GM18873 (cell line): ENCODE measurements at regions not wholly inside any gene's neighbourhood (a gene's known extent, or its start where the extent isn't known, plus 50 kb on each side); places are given as distances from the start of the nearest gene placed in this dataset.

Experiments used
- ATAC-seq: cut with Tn5 transposase; IDR thresholded peaks from one replicate; pipeline ENCODE4 v1.9.1; 2021; ENCODE audit warnings: mild to moderate bottlenecking, moderate library complexity, moderate number of reproducible peaks; ENCODE audit not compliant: unreplicated experiment, low FRiP score

DNA sequence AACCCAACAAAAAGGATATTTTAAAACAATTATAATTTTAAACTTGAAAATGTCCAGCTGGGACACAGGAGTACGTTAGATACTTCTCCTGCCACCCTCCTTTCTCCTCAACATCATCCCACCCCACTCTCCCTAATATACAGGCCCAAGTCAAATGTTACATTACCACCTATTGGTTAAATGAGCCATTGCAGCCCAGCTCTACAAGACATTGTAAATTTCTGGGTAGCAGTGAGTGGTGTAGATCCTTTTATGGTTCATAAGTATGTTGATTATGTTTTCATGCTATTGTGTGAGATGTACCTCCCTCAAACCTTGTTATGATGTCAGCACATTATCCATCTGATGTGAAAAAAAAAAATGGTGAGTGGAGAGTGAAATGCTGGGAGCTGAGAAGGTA is 187.1 kb upstream of the BCOR start:
- ATAC-seq, result no peak

DNA sequence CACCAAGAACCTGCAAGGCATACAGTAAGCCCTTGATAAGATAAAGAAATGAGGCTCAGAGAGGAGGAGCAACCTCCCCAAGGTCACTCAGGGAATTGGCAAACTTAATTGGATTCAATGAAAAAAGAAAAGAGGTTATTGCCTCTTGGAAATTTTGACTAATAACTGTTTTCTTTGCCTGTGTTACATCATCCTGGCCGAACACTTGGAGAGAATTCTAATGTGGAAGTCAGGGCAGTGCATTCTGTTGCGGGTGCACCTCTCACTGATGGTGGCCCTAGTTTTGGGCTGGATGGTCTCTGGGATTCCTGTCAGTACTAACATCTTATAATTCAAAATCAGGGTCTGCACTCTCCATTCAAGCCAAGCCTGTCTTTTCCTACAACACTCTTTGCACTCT is 186.2 kb upstream of the BCOR start:
- no peak for ATAC-seq

DNA sequence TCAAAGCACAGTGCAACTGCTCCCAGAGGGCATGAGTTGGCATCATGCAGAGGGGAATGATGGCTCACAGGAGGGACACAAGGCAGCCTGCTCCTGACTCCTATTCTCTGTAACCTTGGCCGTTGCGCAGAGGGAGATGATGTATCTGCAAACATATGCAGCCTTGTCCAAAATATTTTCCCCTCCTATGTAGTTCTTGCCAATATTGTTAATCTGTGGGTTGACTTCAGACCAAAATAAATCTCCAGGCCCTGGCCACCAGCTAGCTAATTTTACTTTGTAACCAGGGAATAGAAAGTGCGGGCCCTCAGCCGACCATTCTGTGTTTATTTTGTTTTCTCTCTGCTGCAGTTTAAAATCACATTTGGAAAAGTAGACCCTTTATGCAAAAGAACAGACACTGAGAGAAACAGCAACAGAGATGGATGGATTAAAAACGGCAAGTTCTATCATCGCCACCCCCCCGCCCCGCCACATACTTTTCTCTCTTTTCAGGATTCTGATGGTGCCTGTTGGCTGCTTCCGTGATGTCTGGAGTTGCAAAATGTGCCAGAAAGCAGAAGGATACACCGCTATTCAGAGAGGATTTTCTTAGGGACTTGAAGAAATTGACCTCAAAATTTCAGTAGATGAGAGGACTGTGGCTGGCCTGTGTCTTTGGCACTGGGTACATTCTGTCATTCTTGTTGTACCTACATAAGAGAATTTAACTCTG is 185.3 kb upstream of the BCOR start:
- no peak for ATAC-seq

DNA sequence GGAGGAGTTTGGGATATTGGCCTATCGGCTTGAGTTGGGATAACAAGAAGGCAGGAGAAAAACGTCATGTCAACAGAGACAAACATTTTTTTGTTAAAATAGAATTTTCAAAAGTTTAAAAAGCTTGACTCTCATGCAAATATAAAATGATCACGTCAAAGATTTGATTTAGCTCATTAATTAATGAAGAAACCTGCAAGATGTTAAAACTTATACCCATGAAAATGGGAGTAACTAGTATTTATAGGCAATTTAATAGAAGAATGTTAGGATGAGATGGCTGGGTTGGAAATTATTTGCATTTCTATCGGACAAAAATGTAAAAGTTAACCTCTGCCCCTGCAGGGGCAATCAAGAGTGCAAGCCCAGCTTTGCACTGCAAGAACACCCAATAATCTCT is 184.6 kb upstream of the BCOR start:
- ATAC-seq, result no peak

DNA sequence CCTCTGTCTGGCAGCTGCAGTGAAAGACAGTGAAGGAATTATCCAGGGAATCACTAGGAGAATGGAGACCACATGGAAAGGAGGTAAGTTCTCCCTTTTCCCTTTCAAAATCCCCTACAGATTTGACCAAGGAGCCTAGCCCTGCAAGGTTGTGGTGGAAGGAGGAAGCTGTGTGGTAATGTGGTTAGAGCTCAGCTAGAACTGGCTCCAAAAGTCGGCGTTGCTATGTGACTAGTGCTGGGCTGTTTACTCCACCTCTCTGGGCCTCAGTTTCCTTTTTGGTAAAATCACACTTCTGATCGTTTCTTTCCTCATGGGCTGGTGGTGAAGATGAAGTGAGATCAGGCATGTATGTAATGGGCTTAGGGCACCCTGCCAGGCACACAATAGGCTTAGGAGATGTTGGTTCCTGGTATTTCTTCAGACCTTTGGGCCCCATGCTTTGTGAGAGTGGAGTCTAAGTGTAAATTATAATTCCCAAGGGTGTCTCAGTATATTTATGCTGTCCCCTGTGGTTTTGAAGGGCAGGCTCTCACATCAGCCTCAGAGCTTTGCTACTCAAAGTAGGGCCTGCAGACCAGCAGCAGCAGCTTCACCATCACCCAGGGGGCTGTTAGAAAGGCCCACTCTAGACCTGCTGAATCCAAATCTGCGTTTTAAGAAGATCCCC is 183.7 kb upstream of the BCOR start:
- ATAC-seq, result no peak

DNA sequence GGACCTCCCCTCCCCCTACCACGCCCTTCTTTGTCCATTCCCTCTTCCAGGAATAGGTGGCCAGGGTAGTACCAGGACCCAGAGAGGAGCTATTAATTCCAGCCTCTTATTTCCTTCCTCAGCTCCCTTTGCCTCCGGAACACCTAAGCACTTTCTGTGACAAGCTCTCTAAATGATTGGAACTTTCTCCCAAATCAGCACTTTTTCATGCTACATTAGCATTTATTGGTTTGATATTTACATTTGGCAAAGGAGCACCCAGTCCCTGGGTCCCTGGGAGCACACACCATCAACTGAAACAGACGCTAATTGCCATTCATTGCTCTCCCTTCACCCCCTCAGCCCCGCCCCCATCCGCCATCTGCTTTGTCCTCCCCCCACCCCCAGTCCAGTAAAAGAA is 182.0 kb upstream of the BCOR start:
- ATAC-seq, result no peak

DNA sequence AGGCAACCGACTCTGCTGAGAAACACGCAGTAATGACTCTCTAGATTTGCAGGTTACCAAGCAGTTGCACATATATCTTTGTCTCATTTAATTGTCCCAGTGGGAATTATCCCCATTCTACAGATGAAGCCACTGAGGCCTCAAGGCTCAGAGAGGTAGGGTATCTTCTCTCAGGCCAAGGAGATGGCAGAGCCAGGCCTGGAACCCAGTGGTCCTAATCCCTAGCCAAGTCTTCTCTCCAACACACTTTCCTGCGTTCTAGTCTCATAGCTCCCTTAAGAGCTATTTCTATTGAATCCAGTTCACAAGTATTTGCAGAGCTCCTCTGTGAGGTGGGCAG is 181.3 kb upstream of the BCOR start:
- no peak for ATAC-seq

DNA sequence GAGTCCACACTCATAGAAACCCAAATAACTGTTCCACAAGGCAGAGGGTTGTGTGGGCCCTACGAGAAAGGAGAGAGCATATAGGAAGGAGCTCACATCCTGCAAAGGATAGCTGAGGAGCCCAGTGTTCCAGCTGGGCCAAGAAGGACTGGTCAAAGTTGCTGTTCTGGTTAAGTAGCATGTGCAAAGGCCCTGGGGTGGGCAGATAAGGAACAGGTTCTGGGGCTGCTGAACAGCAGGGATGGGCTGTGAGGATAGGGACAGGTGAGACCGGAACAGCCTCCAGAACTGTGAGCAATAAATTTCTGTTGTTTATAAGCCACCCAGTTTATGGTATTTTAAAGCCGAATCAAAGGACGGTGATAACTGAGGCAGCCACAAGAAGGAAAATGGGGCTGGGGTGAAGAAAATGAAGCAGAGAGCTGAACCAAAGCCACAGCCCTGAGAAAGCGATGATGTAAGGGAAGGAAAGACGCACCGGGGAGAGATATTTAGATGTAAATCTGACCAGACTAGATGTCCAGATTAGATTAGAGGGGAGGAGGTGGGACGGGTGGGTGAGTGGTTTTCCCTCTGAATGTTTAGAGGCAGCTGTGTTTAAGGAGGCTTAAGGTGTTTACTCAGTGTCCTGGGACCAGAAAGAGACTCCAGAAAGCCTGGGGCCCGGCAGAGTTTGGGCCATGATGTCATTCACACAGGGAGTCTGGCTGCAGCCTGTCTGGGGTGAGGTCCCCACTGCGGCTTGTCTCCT is 180.8 kb upstream of the BCOR start:
- no peak for ATAC-seq

DNA sequence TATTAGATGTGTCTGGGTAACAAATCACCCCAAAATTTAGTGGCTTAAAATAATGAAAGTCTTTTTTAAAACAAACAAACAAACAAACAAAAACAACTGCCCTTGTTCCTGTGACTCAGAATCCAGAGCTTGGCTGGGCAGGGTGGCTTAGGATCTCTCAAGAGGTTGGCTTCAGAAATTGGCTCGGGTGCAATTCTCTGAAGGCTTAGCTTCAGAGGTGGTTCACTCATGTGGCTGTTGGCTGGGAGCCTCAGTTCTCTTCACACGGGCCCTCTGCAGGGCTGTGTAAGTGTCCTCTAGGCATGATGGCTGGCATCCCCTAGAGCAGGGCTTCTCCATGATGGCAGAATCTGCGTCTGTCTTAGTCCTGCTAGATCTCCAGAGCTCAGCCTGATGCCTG is 179.9 kb upstream of the BCOR start:
- no peak for ATAC-seq

DNA sequence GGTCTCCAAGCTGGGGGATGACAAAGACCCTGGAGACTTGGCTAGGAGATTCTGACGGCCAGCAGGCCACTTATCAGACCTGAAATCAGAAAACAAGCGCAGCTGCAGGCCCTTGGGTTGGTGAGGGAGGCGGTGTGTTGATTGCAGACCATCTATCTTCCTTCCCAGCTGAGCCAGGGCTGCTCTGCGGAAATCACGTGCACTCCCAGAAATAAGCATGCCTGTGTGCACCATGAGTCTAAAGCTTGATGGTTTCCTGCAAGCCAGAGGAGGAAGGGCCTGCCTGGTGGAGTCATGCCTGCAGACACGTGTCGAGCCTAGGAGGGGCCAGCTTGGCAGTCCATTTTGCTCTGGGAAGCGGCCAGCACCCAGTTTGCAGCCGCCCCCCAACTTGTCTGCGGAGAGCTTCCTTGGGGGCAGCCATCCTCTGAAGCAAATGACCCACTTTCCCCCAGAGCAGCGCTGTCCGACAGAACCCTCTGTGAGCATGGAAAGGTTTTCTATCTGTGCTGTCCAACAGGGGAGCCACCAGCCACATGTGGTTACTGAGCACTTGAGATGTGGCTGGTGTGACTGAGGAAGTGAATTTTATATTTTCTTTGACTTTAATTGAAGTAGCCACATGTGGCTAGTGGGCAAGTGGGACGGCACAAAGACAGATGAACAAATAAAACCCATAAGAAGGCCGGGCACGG is 175.7 kb upstream of the BCOR start:
- no peak for ATAC-seq

DNA sequence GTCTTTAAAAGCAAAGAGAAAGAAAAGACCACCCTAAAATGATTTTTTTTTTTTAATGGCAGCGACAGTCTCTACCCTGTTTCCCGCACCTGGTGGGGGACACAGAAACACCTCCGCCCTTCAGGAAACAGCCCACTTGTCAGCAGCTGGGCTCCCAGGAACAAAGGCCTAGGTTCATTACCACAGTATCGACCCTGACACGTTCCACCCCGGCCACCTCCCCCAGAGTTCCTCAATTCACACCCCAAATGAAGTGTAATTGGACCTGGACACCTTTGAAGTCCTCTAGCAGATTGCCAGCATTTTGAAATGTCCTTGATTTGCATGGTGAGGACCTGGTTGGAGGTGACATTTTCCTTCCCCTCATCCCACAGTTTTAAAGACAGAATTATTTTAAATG is 175.0 kb upstream of the BCOR start:
- ATAC-seq, result no peak

DNA sequence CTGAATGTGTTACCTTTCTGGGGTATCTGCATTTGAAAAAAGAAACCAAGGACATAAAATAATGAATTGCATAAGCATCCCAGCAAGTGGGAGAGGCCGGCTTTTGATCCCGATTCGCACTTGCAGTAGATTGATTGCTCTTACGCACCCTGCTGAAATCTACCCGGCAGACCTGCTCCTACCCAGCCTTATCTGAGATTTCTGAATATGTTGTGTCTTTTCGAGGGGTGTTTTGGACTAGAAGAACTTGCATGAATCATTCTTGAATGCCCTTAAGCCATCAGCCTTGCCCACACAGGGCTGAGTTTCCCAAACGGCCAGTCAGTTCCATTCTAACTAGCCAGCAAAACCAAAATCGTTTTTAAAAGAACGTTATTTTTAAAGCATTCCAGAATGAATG is 174.4 kb upstream of the BCOR start:
- no peak for ATAC-seq

DNA sequence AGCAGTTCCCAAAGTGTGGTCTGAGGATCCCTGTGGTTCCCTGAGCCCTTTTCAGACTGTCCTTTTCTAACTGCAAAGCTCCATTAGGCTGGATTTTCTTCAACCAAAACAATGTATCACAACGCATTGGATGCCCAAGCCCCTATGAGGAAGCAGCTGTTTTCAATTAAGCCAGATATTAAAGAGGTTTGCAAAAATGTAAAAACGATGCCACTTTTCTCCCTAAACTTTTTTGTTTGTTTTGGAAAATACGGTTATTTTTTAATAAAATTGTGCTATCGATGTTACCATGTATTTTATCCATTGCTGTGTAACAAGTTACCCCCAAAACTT is 170.4 kb upstream of the BCOR start:
- ATAC-seq, result no peak

DNA sequence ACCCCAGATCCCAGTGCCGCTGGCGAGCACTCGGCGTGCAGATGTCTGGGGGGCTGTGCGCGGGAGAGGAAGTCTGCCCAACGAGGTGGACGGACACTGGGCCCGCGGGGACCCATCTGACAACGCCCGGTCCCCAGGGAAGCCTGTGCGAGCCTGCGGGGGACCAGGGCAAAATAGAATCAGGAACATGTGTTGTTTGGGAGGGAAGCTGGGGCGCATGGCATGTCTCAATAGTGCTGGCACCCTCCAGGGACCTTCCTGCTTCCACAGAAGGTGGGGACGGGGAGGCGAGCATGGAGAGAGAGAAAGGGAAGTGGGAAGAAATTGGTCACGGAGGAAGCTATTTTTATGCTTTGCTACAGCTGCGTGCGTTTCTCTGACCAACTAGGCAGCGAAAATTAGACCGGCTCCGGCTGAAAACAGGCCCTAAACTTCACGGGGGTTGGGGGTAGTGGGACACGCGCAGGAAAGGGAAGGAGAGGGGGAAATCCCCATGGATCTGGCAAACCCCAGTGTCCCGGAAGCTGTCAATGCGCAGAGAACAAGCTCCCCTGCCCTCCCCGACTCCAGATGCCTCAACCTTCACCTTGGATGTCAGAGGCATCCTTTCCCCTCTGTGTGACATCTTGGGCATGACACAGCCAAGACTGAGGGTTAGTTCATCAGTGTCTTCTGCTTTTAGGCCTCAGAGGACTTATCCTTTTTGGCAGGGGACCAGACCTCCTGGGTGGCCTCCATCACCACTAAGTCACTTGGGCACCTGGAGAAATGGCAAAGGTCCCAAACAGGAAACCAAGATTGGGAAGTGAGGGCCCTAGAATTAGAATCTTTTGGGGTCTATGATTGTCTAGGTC is 169.8 kb upstream of the BCOR start:
- ATAC-seq, result no peak

DNA sequence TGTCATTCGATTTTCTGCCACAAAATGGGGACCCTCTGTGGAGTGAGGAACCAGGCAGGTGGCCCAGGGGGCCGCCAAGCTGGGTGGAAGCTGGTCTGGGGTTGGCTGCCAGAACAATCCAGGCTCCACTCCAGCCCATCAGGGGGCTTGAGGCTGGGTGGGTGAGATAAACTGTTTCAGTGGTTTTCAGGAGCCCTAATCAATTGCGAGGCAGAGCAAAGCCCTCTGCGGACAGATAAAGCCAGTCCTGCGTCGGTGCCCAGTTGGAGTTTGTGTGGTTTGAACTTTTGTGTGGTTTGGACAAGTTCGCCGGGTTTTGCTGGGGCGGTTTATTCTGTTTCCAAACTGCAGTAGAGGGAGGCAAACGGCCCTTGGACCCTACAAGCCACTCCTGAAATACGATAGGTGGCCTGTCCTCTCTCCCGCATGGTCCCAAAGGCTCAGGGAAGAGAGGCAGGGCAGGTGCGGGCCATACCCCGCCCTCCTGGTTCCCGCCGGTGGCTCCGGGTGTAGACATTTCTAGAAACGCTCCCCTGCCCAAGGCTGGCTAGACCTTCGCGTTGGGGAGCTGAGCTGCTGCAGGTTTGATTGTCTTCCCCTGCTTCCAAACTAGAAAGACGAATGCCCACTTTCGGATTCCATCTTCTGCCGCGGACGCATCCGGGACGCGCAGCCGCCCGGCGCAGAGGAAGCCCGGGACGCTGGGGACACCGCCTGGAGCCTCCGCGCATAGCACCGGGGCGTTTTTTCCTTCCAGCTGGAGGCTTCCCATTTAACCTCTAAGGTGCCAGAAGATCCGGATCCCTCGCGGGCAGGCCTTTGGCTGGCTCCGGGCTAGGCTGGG is 169.0 kb upstream of the BCOR start:
- ATAC-seq, result no peak

DNA sequence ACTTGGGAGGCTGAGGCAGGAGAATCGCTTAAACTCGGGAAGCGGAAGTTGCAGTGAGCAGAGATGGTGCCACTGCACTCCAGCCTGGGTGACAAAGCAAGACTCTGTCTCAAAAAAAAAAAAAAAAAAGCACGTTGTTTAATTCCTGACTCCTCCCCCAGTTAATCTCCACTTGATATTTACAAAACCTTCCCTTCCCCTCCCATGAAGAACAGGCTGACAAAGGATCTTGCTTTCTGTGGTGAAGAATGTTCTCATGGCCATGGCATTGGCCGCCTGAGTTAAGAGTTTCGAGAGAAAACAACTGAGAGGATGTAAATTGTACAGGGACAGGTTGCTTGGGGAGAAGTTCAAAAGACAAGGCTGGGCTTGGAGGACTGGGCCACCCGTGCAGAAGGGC is 168.2 kb upstream of the BCOR start:
- ATAC-seq, result no peak

DNA sequence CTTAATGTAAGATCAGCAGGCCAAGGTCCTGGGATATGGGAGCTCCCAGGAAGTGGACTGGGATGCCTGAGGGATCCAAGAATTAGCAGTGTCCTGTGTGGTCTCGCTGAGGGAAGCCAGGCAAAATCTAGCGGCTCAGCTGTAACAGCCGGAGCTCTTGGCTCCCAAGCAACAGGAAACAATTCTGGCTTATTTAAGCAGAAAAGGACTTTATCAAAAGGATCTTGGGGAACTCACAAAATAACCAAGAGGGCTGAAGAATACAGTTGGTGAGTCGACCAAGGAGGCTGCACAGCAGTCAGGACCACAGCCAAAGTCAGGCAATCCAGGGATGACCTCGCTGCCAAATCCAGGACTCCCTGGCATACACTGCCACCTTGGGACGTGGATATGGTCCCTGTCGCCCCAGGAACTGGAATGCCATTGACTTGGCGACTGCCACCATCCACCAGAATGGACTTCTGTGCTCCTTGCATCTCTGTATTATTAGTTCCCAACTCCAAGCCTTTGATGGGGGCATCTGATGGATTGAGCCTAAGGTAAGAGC is 165.3 kb upstream of the BCOR start:
- ATAC-seq, result no peak

DNA sequence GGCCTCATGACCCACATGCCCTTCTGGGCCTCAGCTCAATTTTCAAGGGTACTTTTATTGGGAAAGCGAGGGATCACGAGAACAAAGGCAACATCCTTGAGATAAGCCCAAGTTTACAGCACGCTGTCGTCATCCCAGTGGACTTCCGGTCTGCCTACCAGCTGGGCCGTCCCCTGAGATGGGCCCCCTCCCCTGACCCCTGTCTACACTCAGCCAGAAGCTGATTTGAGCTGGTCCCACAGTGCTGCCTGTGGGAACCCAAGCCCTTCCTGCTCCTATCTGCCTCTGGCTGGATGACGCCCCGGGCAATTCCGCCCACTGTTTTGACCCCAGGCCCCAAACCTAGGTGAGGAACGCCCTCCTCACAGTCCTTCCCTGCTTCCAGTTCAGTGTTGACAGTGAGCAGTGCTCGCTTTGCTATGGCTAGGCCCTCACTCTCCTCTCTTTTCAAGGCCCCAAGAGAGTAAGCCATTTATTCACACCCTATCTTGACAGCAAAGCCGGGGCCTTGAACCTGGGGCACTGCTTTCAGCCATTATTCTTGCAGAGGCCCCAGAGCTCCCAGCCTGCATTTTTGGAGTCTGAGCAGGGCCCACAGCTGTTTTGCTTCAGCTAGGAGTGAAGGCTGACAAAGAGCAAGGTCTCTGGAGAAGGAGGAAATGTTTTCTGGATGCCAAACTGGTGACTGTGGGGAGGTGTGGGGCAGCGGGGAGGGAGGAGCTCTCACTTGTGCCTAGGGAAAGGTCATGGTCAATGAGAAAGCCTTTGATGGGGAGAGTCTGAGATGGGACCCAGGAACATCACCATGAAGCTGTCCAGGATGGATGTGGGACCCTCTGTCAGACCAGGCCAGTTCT is 164.6 kb upstream of the BCOR start:
- ATAC-seq, result no peak

DNA sequence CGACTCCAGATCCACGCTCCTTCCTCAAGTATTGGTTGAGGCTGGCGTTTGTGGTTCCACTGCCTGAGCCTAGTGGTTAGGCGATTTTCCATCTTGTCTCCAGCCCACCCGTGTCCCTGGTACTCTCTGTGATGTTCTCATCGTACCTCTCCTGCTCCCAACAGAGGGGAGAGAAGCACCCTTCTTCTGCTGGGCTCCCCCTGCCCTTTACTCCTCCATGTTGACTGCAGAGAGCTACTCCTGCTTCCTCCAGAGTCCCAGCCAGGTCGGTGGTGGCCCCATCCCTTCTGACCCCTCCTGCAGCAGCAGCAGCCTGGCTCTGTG is 164.0 kb upstream of the BCOR start:
- ATAC-seq, result no peak
